Endodermal cell (in vitro differentiated cells): ENCODE measurements at regions not wholly inside any gene's neighbourhood (a gene's known extent, or its start where the extent isn't known, plus 50 kb on each side); places are given as distances from the start of the nearest gene placed in this dataset.

ENCODE experiments used
- DNase-seq: peaks from one replicate; pipeline ENCODE4 v3.0.0-alpha.2; 2017
- H3K27ac ChIP-seq: 2 replicates; pipeline ENCODE4 v1.5.1; 2013; ENCODE audit warnings: mild to moderate bottlenecking, low read depth, low read length, moderate library complexity
- H3K27me3 ChIP-seq: 2 replicates; pipeline ENCODE4 v1.6.1; 2013; ENCODE audit warnings: mild to moderate bottlenecking, low read length, moderate library complexity; ENCODE audit not compliant: insufficient read depth, control insufficient read depth, poor library complexity, severe bottlenecking
- H3K36me3 ChIP-seq: 2 replicates; pipeline ENCODE4 v1.7.0; 2013; ENCODE audit warnings: mild to moderate bottlenecking, low read length, moderate library complexity; ENCODE audit not compliant: control insufficient read depth, insufficient read depth
- H3K4me1 ChIP-seq: one replicate; pipeline ENCODE4 v1.7.0; 2013; ENCODE audit warnings: low read length; ENCODE audit not compliant: control insufficient read depth, insufficient read depth
- H3K4me3 ChIP-seq: 2 replicates; pipeline ENCODE4 v1.5.1; 2013; ENCODE audit warnings: mild to moderate bottlenecking, low read length, moderate library complexity
- H3K9ac ChIP-seq: 2 replicates; pipeline ENCODE4 v1.6.1; 2013; ENCODE audit warnings: mild to moderate bottlenecking, low read length, moderate library complexity; ENCODE audit not compliant: poor library complexity, severe bottlenecking; ENCODE audit errors: extremely low read depth
- H3K9me3 ChIP-seq: 2 replicates; pipeline ENCODE4 v1.6.1; 2013; ENCODE audit warnings: mild to moderate bottlenecking, low read length, moderate library complexity; ENCODE audit not compliant: control insufficient read depth
- H3K27ac Mint-ChIP-seq: 2 replicates; pipeline ENCODE4 v1.8.0; 2020; ENCODE audit warnings: mixed read lengths
- H3K27me3 Mint-ChIP-seq: 2 replicates; pipeline ENCODE4 v1.8.0; 2021; ENCODE audit warnings: mild to moderate bottlenecking, mixed read lengths; ENCODE audit not compliant: insufficient read depth
- H3K36me3 Mint-ChIP-seq: 2 replicates; pipeline ENCODE4 v1.8.0; 2020; ENCODE audit warnings: low read depth, mixed read lengths
- H3K4me1 Mint-ChIP-seq: 2 replicates; pipeline ENCODE4 v1.8.0; 2020; ENCODE audit warnings: mixed read lengths
- H3K4me3 Mint-ChIP-seq: 2 replicates; pipeline ENCODE4 v1.8.0; 2020; ENCODE audit warnings: mild to moderate bottlenecking, moderate library complexity, mixed read lengths
- H3K9me3 Mint-ChIP-seq: 2 replicates; pipeline ENCODE4 v1.8.0; 2020; ENCODE audit warnings: mild to moderate bottlenecking, mixed read lengths
- WGBS, 2 experiments: methylation state at CpG; one replicate each; pipeline versions ENCODE4 v1.1.5 to v1.1.7; 2013; ENCODE audit warnings: missing lambda C conversion rate in 2 of 2, mixed read lengths in 1 of 2; ENCODE audit not compliant: insufficient coverage in 1 of 2, insufficient read length in 1 of 2; 5-methylcytosine and 5-hydroxymethylcytosine counted together
- TF ChIP-seq, protein P1 (sequence below): fragments of 200-600 bp; sonication (generic); conservative IDR thresholded peaks from 2 replicates; pipeline ENCODE4 v1.5.0; 2021; ENCODE audit warnings: antibody characterized with exemption, mild to moderate bottlenecking

DNA sequence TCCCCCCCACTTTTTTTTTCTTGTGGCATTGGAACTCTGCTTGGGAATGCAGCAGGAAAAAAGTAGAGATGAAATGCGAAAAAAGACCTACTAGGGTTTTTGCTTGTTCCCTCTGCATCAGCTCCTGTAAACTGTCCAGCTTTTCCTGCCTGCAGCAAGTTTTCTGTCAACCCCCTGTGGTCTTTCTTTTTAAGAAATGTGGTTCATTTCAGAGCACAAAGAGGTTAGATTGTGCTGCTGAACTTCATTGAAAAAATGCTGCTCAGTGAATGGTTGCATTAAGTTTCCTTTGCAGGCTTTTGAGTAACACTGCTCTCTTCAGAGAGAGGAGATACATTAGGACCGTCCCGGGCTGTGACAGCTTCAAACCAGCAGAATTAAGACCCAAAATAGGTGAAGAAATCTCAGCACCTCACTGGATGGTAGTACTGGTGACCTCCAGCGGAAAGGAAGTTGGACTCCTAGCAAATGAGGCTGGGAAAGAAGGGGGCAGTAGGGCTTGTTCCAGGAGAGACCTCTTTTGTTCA is 80.7 kb downstream of the NDUFS5 start:
- Histone ChIP-seq H3K9me3 (no peaks in the 10 kb centered on the region), H3K4me1 (peaks cover 24% of the 10 kb centered on the region), H3K4me3 (peak overlapping the region; percentile 84), H3K36me3 (no peaks in the 10 kb centered on the region), H3K9ac (peak overlapping the region; percentile 66), H3K27ac (peak overlapping the region; percentile 95), H3K27me3 (no peaks in the 10 kb centered on the region)
- WGBS, 2 experiments: 3 to 11% methylated on average over 4 of the region's 4 CpGs
- peaks cover 28% of the 10 kb centered on the region for H3K4me1 Mint-ChIP-seq
- TF ChIP-seq, protein P1, sequence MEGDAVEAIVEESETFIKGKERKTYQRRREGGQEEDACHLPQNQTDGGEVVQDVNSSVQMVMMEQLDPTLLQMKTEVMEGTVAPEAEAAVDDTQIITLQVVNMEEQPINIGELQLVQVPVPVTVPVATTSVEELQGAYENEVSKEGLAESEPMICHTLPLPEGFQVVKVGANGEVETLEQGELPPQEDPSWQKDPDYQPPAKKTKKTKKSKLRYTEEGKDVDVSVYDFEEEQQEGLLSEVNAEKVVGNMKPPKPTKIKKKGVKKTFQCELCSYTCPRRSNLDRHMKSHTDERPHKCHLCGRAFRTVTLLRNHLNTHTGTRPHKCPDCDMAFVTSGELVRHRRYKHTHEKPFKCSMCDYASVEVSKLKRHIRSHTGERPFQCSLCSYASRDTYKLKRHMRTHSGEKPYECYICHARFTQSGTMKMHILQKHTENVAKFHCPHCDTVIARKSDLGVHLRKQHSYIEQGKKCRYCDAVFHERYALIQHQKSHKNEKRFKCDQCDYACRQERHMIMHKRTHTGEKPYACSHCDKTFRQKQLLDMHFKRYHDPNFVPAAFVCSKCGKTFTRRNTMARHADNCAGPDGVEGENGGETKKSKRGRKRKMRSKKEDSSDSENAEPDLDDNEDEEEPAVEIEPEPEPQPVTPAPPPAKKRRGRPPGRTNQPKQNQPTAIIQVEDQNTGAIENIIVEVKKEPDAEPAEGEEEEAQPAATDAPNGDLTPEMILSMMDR: no peak
- peaks cover 6% of the 10 kb centered on the region for H3K27me3 Mint-ChIP-seq
- peak; percentile 57 for DNase-seq
- H3K9me3 Mint-ChIP-seq: no peaks in the 10 kb centered on the region
- no peaks in the 10 kb centered on the region for H3K36me3 Mint-ChIP-seq
- no peak overlapping the region for H3K27ac Mint-ChIP-seq
- no peak overlapping the region for H3K4me3 Mint-ChIP-seq

DNA sequence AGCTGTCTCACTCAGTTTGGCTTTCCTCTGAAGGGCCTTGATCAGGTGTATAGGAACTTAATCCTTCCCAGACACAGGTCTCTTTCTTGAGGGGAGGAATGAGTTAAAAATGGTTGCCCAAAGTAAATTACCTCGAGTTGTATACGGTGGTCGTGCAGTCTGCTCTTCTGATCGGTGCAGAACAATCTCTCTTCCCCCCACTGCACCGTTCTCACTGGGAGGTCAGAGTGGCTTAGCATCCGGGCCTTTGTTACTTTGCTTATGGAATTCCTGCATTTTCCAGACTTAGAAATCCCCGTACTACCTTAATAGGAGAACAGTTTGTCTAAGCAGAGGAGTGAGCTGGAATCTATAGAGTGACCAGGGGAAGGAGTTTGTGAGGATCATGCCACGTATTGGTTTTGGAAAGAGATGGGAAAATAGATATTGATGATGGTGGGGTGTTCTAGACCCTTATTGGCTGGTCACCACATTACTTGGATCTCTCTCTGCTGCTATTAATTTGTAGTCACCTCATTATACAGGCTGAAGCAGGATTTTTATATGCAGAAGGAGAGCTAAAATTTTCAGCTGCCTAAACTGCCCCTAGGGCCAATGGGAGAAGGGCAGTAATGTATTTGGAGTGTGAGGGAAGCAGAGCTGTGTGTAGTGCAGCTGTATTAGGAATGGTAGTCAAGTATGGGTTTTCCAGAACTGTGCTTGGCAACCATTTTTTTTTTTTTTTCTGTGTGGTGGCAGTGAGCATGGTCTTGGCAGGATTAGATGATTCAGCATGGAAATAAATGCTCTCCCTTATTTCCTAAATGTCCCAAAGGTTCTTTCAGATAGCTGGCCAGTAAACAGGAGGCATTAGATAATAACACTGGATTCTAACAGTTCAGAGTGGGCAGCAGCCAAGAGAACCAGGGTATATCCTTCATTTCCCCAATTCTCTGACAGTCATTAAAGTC is 81.5 kb downstream of the NDUFS5 start:
- 7 to 14% methylated on average over 7 to 8 of the region's 8 CpGs for WGBS, 2 experiments
- Mint-ChIP-seq H3K27me3 (peaks cover 5% of the 10 kb centered on the region), H3K36me3 (no peaks in the 10 kb centered on the region), H3K4me3 (no peak overlapping the region), H3K9me3 (no peaks in the 10 kb centered on the region), H3K4me1 (peaks cover 24% of the 10 kb centered on the region), H3K27ac (no peak overlapping the region)
- peaks cover 23% of the 10 kb centered on the region for H3K4me1 ChIP-seq
- no peaks in the 10 kb centered on the region for H3K27me3 ChIP-seq
- no peaks in the 10 kb centered on the region for H3K36me3 ChIP-seq
- H3K9ac ChIP-seq: no peak overlapping the region
- TF ChIP-seq, protein P1: no peak
- H3K4me3 ChIP-seq: peak overlapping the region; percentile 84
- peak overlapping the region; percentile 95 for H3K27ac ChIP-seq
- peak; percentile 59 for DNase-seq
- no peaks in the 10 kb centered on the region for H3K9me3 ChIP-seq

GRCh38 chr1:39109644-39110043 is 83.5 kb downstream of the NDUFS5 start:
- H3K27me3 Mint-ChIP-seq: peaks cover 1% of the 10 kb centered on the region
- no peak overlapping the region for H3K27ac Mint-ChIP-seq
- Histone ChIP-seq H3K36me3 (no peaks in the 10 kb centered on the region), H3K4me3 (no peak overlapping the region), H3K4me1 (peaks cover 13% of the 10 kb centered on the region), H3K27ac (no peak overlapping the region), H3K27me3 (no peaks in the 10 kb centered on the region), H3K9ac (no peak overlapping the region), H3K9me3 (no peaks in the 10 kb centered on the region)
- H3K4me1 Mint-ChIP-seq: peaks cover 4% of the 10 kb centered on the region
- TF ChIP-seq, protein P1: no peak
- WGBS, 2 experiments: 100% methylated on average over 1 of the region's 2 CpGs; no CpG with 5 or more reads in 1 of the 2 experiments
- peaks cover 7% of the 10 kb centered on the region for H3K36me3 Mint-ChIP-seq
- no peak overlapping the region for H3K4me3 Mint-ChIP-seq
- H3K9me3 Mint-ChIP-seq: no peaks in the 10 kb centered on the region
- no peak for DNase-seq
